ENCODE measurements at regions not wholly inside any gene's neighbourhood (a gene's known extent, or its start where the extent isn't known, plus 50 kb on each side); places are given as distances from the start of the nearest gene placed in this dataset.
"Not testable (repeated sequence)": the region's sequence is repeated elsewhere in the genome, so short reads cannot be mapped to it uniquely, and the experiment has no call there.

DNA sequence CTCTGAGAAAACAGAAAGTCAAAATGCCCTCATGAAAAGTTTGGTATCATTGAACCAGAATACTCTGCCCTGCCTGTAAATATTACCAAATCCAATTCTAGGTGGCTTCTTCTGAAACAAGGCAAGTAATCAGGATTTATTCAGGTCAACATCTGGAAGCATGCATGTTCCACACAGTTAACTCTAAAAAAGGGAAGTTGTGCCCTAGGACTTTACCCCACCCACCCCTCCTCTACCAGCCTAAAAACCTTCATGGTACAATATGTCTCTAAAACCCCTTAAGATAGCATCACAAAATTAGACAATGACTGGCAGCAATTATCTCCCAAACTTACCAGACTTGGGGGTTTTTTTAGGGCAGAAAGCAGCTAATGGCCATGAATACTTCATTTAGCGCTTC, 414.8 kb upstream of the SLC30A5 start:
- DNase-seq = no peak

DNA sequence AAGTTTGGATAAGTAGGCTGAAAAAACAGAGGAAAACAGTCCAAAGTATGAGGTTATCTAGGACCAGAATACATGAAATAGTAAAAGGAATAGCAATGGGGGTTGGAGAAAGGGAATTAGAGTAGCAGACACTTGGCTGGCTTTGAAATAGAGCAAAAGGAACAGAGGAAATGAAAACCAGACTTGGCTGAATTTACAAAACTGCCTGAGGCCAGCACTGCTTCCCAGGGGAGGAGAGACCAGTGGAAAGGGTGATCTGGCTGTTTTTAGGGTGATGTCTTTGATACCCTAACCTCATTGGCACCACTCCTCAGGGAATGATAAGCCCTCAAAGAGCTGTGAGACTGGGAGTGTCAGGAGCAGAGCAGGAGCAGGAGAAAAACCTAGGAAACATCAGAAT, 413.4 kb upstream of the SLC30A5 start:
- no peak for DNase-seq

DNA sequence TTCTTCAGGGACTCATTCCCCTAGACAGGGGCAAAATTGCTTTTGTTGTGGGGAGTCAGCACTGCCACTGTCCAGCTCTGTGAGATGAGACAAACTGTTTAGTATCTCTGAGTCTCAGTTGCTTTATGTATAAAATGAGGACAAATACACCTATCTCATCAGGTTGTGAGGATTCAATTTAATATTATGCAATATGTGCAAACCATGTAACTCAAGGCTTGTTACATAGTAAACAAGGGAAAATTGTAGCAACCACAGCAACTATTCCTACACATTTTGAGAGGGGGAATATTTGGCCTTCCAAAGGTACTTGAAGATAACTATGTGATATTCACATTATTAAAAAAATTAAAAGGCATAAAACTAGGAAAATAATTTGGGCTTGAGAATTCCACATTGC, 411.9 kb upstream of the SLC30A5 start:
- DNase-seq = no peak

DNA sequence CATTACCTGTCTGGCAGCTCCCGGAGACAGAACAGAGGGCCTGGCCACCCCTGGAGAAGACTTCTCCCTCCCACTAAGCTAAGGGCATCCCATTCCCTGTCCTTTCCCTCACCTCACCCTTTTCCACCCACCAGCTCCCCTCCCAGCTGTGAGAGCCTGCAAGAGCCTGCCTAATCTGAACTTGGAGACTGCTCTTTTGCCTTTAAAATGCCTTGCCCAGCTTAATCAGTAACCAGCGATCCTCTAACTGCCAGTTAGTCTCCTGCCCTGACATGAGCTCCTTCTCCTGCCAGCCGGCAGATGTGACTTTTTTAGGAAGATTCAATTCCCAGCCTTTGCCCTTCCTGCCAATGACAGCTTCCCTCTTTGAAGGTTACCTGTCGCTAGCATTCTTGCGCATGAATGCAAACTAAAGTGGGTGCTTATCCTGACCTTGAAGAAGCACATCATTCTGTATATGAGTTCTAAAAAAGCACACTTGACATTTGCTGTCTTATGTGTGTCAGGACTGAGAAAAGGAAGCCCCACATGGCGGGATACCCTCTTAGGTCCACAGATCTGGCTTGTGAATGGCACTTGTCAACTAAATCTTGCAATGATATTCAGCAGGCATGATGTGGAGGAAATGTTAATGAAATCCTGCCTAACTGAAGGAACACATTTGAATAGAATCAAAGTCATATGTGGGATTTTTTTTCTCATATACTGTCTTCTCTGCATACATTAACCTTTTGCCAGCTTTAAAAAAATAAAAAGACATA, 411.2 kb upstream of the SLC30A5 start:
- no peak for DNase-seq

DNA sequence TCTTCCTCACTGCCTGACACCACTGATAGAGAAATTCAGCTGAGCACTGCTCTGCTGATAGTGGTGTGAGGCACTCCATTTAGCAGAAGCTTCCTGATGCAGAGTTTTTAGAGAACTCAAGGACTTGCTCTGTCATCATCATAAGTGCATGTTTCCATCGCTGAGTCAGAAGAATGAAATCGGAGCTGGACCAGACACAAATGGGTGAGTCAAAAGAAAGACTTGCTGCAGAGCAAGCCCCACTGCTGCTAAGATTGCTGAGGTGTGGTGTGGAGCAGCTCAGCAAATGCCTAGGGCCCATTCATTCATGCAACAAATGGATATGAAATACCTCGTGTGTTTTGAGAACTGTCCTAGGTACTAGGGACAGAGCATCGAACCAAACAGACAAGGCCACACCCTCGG, 410.2 kb upstream of the SLC30A5 start:
- no peak for DNase-seq

DNA sequence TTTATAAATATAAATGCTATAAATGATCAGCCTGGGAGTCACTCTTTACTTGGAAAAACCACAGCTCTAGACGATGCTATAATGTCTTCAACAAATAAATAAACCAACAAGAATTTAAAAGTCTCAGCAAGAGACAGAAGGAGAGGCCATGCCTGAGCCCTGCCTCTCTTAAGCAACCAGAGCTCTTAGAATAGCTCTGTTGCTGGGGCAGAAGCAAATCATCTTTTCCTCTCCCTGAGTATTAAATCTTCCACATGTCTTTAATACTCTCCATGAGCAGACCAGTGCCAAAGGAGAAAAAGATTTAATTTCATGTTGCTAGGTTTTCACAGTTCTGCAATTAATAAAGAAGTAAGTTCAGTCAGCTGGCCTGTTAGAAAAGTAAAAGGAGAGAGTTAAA, 408.0 kb upstream of the SLC30A5 start:
- DNase-seq = no peak

DNA sequence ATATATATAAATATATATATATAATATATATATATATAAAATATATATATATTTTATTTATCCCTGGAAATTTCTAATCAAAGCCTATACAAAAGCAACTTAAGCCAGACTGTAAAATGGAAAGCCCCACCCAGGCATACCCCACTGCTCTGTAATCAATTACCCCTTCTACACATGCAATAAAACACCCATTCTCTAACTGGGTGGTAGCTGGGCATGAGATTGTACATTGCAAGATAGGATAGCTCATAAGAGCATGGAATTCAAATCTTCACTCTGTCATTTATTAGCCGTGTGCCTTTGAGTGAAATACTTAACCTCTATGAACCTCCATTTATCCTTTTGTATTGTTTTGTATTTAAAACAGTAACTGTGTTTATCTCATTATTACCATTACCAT, 405.3 kb upstream of the SLC30A5 start:
- no peak for DNase-seq

DNA sequence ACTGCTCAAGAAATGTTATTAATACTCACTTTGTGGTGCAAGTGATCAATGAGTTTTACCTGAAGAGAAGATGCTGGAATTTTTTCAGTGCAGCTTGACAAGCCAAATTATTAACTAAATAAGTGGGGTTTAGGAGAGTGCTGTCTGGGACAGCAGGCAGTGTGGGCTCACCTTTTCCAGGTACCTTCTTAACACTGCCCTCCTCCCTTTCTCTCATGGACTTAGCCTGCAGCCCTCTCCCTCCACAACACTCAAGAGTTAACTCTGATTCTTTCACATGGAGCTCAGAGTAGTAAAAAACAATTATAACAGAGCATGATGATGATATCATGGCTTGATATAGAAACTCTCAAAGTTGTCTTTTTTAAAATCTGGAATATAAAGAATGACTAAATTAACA, 404.8 kb upstream of the SLC30A5 start:
- no peak for DNase-seq

DNA sequence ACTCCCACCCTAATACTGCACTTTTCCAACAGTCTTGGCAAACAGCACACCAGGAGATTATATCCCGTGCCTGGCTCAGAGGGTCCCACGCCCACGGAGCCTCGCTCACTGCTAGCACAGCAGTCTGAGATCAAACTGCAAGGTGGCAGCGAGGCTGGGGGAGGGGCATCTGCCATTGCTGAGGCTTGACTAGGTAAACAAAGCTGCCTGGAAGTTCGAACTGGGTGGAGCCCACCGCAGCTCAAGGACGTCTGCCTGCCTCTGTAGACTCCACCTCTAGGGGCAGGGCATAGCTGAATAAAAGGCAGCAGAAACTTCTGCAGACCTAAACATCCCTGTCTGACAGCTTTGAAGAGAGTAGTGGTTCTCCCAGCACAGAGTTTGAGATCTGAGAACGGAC, 401.9 kb upstream of the SLC30A5 start:
- DNase-seq = not testable (repeated sequence)

DNA sequence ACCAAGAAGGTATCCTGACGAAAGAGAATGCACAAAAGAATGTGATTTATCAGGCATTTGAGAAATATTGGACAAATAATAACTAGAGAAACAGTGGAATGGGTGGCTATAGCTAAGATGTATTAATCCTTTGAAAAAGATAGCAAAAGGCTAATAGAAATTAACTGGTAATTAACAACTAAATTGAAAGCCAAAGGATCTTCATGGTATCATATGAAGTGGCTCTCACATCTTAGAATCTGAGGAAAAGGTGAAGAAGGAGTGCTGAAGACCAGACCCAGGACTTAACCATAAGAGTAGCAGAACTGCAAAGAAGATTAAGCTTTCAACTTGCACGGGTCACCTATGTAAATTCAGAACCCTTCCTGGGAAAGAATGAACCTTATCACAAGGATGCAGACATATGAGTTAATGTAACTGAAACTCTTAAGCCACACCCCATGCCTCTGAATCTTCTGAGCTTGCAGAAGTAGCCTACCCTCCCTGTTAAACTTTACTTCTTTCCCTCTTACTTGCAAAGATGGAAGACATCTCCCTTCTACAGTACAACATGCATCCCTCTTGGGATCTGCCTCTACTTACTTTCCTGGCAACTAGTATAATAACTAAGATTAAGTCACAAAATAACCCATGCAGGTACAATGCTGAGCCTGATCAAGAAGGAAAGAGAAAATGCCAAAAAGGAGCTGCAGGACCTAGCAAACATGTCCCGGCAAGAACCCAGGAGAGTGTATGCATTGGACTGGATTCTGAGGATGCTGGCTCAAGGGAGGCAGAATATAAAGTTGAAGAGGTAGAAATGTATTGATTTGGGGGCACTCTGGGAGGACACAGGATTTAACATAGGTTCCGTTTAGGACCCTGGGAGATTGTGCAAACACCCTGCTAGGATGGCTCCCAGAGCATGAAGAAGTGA, 395.5 kb upstream of the SLC30A5 start:
- DNase-seq = no peak

DNA sequence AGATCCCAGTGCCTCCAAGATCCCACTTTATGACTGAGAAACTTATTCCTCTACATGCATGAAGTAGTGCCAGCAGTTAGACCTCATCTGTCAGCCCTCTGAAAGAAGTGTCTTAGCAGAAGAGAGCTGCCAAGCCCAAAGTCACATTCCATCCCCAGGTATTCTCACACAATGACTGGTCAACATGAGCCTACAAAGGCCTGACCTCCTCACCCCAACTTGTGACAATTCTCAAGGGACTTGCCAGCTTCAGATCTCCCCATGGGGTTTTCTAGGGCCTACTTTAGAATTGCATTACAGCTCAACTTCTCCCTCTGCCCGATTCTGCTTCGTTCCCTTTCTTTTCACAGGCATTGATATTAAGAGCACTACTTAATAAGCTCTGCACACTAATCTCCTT, 393.8 kb upstream of the SLC30A5 start:
- no peak for DNase-seq

DNA sequence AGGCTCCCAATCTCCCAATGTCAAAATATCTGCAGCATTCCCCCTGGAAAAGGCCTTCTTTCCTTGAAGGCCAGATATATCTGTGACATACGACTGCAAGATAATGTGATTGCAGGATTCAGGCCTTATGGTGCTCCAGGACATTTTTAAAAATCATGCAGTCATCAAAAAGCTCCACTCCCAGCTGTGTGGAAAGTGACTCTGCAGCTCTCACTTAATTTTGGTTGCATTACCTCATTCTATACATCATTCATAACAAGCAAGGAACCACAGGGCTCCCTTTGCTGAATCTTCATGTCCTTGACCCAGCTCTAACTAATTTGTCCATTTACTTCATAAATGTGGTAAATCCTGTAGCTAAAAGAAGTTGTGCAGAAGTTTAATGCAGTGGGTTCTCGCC, 386.2 kb upstream of the SLC30A5 start:
- DNase-seq = no peak

DNA sequence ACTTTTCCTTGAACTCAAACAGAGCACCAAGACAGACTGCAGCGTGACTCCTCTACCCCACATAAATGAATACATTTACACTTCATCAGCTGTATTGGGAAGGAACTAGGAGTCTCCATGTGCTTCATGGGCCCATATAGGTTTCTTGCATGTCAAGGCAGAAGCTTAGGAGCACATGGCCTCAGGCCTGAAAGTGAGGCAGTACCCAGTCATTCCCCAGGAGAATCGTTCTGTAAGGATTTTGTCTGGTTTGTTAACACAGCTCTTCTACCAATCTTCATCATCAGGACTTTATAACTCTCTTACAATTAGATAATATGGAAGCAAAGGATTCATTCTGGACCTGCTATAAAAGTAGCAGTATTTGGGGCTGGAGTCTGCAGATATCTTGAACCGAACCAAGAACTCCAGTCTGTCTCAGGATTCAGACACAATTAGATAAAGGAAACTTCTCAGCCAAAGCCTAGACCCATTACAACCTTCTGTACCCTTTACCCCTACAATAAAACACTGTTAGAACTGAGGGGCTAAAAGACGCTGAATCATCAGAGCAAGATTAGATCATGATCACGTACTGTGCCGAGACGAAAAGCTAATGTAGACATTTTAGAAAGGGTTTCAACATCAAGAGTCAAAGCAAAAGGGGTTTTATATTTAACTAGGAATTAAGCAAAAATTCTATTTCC, 385.5 kb upstream of the SLC30A5 start:
- DNase-seq = no peak

DNA sequence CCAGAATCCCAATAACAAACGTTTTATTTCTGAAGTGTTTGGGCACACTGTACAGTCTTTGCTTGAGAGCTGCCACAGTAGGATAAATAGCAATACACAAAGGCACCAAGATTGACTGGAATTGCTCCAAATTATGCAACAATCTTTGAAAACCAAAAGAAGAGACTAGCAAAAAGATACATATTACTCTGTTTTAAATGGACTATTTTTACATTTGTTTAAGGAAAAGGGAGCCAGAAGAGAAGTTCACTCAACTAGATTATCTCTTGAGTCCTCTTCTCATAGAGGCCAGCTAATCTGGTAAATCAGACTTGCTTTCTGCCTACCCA, 385.0 kb upstream of the SLC30A5 start:
- DNase-seq = no peak

DNA sequence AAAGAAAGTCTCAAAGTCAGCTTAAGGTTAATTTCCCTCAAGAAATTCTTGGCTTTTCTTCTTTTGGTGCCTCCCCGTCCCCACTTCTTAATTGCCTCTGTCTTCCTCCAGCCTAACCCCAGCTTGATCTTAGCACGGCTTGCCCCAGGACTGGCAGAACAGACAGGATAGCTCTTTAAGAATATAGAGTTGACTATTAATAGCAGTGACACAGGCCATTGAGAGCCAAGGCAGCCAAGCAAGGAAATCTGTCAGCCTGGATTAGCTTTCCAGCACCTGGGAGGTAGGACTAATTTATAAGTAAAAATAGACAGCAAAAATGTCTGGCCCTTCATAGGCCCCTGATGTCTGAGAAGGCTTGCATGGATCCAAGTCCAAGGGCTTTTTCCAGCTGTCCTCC, 384.6 kb upstream of the SLC30A5 start:
- DNase-seq = no peak

DNA sequence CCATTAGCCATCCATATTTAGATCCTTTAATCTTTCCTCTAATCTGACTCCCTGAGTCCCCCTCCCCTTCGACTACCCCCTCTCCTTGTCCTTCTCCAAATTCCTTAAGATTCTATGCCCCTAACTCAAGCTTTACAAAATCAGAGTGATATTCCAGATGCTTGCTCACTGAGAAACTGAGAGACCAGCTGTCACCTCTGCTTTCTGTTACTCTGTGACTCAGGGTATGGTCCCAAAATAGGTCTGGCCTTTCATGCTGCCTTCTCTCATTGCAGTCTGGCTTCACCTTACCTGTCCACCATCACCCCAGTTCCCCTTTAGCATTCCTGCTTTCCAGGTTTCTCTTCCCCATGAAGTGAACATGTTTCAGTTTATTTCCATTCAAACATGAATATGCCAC, 383.3 kb upstream of the SLC30A5 start:
- DNase-seq = no peak

DNA sequence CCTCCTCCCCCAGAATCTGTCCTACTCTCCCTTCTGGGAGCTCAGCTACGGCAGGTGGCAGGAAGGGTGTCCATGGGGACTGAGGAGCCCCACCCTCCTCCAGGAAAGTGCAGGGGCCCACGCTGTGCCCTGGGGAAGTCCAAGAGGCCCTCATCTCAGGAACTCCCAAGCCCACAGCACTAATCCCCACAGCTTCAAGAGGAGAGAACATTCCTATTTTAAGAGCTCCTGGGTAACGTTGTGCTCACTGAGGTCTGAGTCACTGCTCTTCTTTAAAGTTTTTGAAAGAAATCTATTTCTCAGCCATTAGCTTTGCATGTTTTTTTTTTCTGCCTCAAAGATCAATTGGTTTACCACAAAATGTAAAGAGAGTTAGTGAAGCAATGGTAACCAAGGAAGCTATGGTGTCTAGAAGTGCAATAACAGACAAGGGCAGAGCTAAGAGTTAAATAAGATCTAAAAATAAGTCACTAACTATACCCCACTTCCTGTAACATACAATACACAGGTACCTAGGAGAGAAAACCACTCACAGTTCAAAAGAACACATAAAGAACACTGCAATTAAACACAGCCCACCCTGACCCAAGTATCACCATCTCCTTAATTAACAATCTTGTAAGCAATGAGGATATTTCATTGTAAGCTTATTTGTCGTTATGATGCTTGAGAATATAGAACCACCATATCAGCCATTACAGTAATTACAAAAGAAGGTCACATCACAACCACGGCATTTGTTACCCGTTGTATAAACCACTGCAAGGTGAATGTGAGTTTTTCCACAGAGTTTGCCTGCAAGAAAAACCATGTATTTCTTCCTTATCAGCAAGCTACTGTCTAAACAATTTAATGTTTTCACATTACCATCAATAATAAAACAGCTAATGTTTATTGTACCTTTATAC, 382.3 kb upstream of the SLC30A5 start:
- peak in 2 of 5 experiments; percentile 43 to 90 for DNase-seq

DNA sequence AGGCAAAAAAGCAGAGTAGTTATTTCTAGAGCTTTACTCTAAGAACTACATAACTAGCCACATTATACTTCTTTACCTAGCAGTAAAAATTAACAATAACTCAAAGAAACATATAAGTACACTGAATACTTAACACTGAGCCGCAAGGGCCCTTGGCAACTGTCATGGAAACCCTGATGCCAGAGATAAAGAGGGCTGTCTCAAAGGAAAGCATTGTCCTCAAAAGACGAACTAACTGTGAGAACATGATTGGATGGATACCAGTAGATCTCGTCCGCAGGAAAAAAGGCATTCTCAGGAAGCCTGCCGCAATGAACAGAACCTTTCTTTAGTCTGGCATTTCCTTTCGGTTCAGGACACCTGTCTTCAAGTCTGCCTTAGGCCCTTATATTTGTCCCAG, 379.0 kb upstream of the SLC30A5 start:
- DNase-seq = no peak

DNA sequence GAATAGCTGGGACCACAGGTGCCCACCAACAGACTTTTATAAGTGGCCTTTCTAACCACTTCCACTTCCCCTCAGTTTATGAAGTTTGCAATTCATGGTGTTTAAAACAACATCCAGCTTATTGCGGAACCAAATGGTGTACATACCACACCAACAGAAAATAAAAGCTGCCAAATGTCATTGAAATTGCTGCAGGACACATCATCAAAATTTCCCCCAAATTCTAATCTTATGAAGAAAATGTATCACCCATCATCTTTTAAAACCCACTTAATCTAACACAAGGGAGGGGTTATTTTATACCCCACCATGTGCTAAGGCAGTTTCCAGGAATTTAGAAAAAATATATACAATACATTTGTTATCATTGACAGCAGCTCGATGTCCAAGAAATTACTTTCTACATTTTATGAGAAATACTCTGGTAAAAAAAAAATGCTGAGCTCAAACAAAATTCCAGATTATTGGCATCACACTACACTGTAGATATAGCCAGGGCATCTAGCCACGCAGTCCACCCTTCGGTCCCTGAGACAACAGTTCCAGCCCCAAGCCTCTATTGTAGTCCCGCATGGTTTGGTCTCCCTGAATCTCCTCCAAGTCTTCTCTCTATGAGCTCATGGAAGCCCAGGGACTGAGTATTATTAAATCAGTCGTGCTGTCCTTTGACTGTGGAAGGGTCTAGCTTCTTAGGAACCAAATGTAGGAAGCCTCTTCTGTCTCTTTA, 372.8 kb upstream of the SLC30A5 start:
- DNase-seq = no peak

DNA sequence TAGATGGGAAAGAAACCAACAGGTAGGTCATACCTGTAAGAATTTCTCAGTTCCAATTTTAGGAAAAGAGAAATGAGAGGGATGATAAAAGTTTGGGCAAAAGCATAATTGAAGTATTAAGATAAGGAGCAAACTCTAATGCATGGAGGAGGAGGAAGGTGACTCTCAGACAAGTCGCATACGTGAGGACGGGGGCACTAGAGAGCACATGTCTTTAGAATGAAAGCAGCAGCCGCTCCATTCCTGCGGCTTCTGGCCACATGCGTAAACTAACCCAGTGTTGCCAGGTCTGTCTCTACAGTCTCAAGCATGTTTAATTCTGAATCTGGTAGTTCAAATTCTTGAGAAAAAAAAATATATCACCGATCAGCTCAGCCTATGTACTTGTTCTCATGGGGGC, 371.5 kb upstream of the SLC30A5 start:
- no peak for DNase-seq

DNA sequence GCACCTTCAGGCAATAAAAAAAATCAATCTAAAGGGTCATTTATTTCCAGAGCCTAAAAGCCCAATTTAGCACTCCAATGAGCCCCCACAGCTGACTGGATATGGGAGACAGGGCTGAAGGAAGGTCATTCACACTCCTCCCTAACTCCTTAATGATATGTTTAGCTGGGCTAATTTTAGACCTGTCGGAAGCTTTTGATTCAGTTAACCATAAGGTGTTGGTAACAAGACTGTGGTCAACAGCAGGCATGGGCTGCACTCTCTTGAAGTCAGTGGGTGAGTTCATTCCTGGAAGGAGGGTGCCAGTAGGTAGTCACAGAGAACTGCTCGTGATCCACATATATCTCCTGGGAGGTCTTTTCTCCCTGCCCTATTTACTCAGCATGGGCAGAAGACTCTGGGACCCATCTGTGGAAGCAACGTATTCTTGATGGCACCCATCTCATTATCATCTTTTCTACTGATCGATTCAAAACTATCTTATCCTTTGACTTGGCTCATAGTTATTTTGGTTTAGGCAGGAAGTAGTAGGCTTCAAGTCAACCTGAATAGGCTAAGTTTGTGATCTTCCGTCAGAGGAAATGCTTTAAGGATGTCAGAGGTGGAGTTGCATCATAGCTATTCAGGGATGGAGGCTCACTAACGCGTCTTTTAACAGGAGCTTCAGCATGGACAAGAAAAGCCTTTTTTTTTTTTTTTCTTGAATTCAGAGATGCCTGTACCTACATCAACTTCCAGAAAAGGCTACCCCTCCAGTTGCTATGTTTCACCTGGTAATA, 367.7 kb upstream of the SLC30A5 start:
- peak in 1 of 5 experiments; percentile 17 for DNase-seq
